SK-N-DZ (cell line): ENCODE measurements at regions not wholly inside any gene's neighbourhood (a gene's known extent, or its start where the extent isn't known, plus 50 kb on each side); places are given as distances from the start of the nearest gene placed in this dataset.

Source experiments
- DNase-seq: peaks from one replicate; pipeline ENCODE4 v3.0.0-alpha.2; 2015; ENCODE audit warnings: low spot score

GRCh38 chr5:93117751-93118531, 463.1 kb downstream of the NR2F1-AS1 start:
- DNase-seq = no peak

DNA sequence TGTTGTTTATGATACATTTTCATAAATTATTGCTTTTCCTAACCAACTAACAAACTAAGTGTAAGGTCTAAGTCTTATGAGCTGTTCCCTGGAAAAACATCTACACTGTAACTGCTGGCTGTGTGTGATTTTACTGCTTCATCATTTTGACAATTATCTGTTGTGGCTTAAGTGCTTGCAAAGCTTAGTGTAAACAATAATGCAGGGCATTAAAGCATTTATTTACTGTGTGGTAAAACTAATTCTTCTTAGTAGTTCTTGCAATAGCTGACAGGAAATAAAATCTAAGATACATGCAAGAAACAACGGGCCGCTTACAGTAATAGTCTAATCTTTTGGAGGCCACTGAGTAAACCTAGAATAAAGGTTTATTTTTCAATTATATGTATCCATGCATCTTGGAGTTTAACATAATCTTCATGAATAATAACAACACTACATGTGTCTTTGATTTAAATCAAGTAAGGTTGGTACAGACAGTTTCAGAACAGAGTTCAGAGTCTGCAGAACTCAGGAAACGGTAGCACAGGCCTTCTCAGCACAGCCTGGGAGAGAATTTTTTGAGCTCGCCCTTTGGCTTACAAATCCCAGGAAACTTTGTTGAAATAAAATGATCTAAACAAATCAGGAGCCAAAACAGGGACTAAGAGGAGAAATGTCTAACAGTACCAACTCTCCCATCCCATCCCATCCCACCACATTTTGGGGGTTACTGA, 473.1 kb downstream of the NR2F1-AS1 start:
- no peak for DNase-seq

DNA sequence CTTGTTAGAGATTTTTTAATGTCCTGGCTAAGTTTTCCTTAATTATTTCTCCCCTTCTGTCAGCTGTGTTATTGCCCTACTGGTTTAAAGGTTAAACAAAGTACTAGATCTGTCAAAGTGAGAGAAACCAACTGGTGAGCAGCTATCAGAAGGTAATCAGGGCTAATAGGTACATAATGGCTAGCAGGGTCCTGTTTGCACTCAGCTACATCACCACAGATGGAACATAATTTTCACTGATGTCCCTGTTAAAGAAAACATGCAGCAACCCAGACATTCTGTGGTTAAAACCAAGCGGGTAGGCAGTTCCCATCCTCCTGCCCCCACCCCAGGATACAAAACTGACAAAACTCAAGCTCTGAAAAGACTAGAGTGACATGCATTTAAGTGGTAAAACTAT, 473.9 kb downstream of the NR2F1-AS1 start:
- peak; percentile 94 for DNase-seq

GRCh38 chr5:93101661-93102060, 479.4 kb downstream of the NR2F1-AS1 start:
- no peak for DNase-seq

GRCh38 chr5:93100976-93101375, 480.0 kb downstream of the NR2F1-AS1 start:
- DNase-seq = no peak

DNA sequence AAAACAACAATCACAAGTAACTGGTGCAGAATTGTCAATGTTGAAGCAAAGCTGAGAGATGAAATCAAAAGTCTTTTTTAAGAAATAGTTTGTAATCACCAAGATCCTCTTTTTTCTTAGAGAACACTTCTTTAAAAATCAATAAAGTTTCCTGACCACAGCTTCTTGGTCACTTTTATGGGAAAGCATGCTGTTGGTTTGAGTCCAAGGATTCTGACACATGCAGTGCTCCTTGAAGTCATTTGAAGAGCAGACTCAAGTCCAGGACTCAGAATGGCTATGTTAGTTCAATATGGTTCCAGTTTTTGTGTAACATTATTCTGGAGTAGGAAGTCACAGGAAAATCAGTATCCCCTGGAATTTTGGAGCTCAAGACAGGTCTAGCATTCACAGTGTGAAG, 480.6 kb downstream of the NR2F1-AS1 start:
- DNase-seq = no peak

- DNase-seq = no peak
Observed at GRCh38 chr5:93099902-93100347, 481.1 kb downstream of the NR2F1-AS1 start.

GRCh38 chr5:93096561-93096960, 484.5 kb downstream of the NR2F1-AS1 start:
- DNase-seq = no peak

DNA sequence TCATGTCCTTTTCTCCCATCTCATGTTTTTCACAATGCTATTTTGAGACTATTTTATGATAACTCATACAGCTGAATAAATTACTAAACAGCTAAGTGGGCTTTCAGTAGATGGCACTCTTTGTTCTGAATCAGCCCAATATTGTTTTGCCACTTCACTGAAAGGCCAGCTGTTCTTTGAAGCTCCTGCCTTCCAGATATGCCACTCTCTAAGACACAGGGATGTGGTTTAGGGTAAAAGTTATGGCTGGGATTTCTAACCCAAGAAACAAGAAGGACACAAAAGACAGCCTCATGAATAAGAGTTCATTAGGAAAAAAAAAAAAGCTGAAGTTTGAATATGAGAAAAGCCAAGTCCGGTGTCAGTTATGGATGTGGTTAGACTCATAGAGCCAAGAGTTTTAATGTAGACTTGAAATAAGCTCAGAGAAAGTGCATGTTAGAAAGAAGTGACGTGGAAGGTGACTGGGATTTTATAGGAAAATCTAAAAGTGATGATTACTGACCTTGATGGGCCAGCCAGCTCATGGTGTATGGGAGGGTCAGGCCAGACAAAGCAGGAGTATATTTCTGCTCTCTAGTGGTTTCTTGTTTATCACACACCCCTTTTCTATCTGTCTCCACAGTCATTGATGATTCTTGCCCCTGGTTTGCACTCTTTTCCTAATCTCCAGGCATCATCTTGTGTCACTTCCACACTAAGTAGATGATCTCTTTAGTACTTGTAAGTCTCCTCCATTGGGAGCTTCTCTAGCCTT, 488.5 kb downstream of the NR2F1-AS1 start:
- no peak for DNase-seq

GRCh38 chr5:93090698-93091097, 490.3 kb downstream of the NR2F1-AS1 start:
- DNase-seq = no peak

- DNase-seq = peak; percentile 34
Observed at GRCh38 chr5:93088592-93089389, 492.2 kb downstream of the NR2F1-AS1 start.

DNA sequence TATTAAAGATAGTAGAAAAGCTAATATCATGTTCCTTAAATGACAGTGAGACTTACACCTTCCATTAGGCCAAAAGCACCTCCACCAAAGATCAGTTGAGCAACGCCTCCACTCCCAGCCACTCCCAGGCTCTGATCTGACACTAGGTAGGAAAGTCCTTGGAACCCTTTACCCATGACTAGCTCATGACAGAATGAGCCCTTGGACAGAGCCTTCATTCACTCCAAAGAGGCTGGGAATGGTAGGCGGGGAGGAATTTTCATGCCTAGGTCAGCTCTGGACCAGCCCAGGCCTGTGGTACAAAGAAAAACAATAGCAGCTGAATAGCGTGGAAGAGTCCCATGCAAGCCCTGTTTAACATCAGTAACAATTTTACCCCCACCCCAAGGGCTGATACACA, 493.7 kb downstream of the NR2F1-AS1 start:
- DNase-seq = no peak

DNA sequence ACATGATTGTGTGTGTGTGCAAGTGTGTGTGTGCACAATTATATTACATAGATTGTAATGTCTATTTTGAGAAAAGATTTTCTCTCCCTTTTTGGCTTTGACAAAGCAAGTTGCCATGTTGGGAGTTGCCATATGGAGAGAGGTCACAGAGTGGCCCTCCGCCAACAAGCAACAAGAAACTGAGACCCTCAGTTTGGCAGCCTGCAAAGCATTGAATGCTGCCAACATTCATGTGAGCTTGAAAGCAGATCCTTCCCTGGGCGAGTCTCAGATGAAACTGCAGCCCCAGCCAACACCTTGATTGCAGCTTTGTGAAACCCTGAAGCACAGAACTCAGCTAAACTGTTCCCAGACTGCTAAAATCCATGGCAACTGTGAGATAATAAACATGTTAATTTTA, 498.0 kb downstream of the NR2F1-AS1 start:
- no peak for DNase-seq

GRCh38 chr5:93079046-93079445, 502.0 kb downstream of the NR2F1-AS1 start:
- no peak for DNase-seq

DNA sequence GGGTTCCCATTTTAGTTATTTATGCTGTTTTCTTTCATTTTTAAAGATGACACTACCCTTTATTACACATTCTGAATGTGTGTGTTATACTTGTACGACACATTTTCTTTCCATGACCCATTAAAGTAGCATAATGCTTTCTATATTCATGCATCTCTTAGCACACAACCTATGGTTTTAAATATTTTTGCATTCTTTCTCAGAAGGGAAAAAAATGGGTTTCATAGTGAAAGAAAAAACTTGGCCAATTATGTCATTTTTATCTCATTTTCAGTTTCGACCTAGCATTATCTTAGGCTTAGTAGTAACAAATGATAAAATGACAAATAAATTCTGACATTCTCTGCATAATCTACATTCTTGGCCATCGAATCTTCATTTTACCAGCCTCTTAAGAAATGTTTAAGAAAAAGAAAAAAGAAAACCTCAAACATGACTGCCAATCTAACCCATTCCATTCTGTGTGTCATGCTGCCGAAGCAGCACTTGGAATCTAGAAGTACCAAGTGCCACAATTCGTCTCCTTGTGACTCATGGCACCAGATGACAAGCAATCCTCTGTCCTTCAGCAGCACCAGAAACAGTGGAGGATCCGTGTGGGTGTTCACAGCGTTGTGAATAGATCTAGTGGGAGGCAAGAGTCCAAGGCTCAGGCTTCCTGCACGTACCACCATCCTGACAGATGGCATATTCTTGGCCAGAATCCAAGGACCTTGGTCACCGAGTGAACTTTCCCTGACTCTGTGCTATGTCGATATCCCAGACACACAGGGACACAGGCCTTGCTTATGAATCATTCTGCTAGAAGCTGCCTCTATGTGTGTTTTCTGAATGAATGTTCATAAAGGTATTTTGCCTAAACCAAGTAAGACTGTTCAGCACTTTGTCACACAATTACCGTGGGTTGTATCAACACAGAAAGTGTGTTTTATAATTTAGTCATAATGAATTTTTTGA, 502.7 kb downstream of the NR2F1-AS1 start:
- peak; percentile 22 for DNase-seq

DNA sequence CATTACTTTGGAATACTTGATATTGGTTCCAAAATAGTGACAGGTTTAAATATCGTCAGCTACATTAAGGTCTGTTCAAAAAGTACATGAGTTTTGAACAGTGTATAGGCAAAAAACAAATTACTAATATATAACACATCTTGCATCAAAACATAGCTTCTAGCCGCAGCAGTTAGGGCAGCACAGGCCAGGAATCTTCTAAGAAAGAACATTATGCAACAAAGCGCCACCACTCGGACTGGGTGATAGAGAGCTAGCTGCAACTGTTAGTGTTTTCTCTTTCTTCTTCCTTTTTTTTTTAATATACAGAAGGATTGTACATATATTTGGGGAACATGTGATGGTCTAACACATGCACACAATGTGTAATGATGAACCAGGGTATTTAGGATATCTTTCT, 504.5 kb downstream of the NR2F1-AS1 start:
- DNase-seq = no peak

- DNase-seq = no peak
Observed at GRCh38 chr5:93076096-93076495, 504.9 kb downstream of the NR2F1-AS1 start.

DNA sequence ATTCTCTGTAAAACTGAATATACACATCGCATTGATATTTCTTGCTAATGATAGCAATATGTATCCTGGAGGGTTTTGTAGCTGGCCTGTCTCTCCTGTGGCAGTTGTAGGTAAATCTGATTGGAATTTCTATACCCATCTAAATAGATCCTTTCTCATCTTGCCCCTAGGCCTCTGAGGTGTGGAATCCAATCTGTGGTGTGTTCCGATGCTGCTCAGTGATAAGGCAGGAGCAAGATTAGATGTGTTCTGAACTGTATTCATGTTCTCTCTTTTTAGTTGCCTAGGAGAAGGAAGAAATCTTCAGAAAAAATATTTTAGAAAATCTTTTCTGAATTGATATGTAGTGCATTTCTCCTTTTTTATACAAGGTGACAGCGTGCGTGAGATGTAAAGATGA, 507.5 kb downstream of the NR2F1-AS1 start:
- no peak for DNase-seq

- DNase-seq = no peak
Observed at GRCh38 chr5:93072831-93073459, 508.1 kb downstream of the NR2F1-AS1 start.

DNA sequence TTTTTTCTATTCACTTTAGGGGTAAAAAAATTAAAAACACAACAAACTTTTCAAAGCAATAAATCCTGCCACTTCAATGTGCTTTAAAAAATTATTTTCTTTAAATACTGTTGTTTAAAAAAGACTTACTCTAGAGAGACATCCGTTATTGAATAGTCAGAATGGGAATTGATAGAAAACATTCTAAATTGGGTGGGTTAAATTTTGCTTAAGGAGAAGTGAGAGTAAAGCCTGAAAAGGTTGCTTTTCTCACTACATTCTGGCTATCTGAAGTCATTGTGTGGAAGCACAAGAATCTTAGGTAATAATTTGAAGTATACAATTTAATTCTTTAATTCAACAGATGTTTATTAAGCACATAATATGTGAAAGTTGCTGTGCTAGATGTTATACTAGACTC, 509.3 kb downstream of the NR2F1-AS1 start:
- DNase-seq = no peak
